Suprapubic skin (tissue), 4 donors: ENCODE measurements at regions not wholly inside any gene's neighbourhood (a gene's known extent, or its start where the extent isn't known, plus 50 kb on each side); places are given as distances from the start of the nearest gene placed in this dataset.

Experiments used
- CTCF ChIP-seq, 2 donors: fragments of 200-600 bp in 1 of 2; fragments of 450-650 bp in 1 of 2; sonication (generic) in 1 of 2; IDR thresholded peaks; one replicate each; pipeline ENCODE4 v1.5.1; 2016 to 2019; ENCODE audit warnings: antibody characterized with exemption in 2 of 2, mild to moderate bottlenecking in 1 of 2, moderate library complexity in 1 of 2
- EP300 ChIP-seq: sonication (generic); formaldehyde crosslinking; IDR thresholded peaks from one replicate; pipeline ENCODE4 v1.6.1; 2017; ENCODE audit warnings: antibody characterized with exemption
- POLR2A ChIP-seq, 2 donors: fragments of 450-650 bp; IDR thresholded peaks; one replicate each; pipeline ENCODE4 v1.6.1; 2017; ENCODE audit warnings: antibody characterized with exemption in 2 of 2, mild to moderate bottlenecking in 2 of 2, moderate library complexity in 2 of 2
- POLR2AphosphoS5 ChIP-seq, 3 donors: sonication (generic); formaldehyde crosslinking; IDR thresholded peaks; one replicate each; pipeline ENCODE4 v1.6.1; 2017; ENCODE audit warnings: antibody characterized with exemption in 3 of 3

- TF ChIP-seq CTCF (IDR thresholded peaks at IDR 0.05): no peak
- no peak for TF ChIP-seq POLR2AphosphoS5 (IDR thresholded peaks at IDR 0.05)
- TF ChIP-seq POLR2A (IDR thresholded peaks at IDR 0.05): no peak
- no peak for TF ChIP-seq EP300
These were observed 168.0 kb upstream of the IRX2 start for GRCh38 chr5:2919310-2920018.
